ENCODE measurements at regions not wholly inside any gene's neighbourhood (a gene's known extent, or its start where the extent isn't known, plus 50 kb on each side); places are given as distances from the start of the nearest gene placed in this dataset.

- TF ChIP-seq MYC (IDR thresholded peaks at IDR 0.05; ENCODE audit: low read depth, low read length) (no peak), POLR2A (IDR thresholded peaks at IDR 0.05; ENCODE audit: extremely low read depth, insufficient read length) (no peak), CTCF (IDR thresholded peaks at IDR 0.05; ENCODE audit: low read depth, low read length) (no peak), MAX (IDR thresholded peaks at IDR 0.05; ENCODE audit: low read depth, low read length) (no peak)
- H3K4me3 ChIP-seq (ENCODE audit: low read depth, low read length), result no peak overlapping the region
- DNase-seq (ENCODE audit: low read depth), result no peak
Measured at GRCh38 chr2:200725596-200725995, 86.1 kb upstream of the BZW1 start.

- DNase-seq (ENCODE audit: low read depth), result peak; percentile 28
- no peak overlapping the region for H3K4me3 ChIP-seq (ENCODE audit: low read depth, low read length)
- TF ChIP-seq MYC (IDR thresholded peaks at IDR 0.05; ENCODE audit: low read depth, low read length) (no peak), POLR2A (IDR thresholded peaks at IDR 0.05; ENCODE audit: extremely low read depth, insufficient read length) (no peak), MAX (IDR thresholded peaks at IDR 0.05; ENCODE audit: low read depth, low read length) (no peak), CTCF (IDR thresholded peaks at IDR 0.05; ENCODE audit: low read depth, low read length) (no peak)
Measured at GRCh38 chr2:200728630-200729029, 83.1 kb upstream of the BZW1 start.

GRCh38 chr2:200730302-200730701 is 81.4 kb upstream of the BZW1 start:
- DNase-seq (ENCODE audit: low read depth), result no peak
- no peak for TF ChIP-seq MAX (IDR thresholded peaks at IDR 0.05; ENCODE audit: low read depth, low read length)
- TF ChIP-seq MYC (IDR thresholded peaks at IDR 0.05; ENCODE audit: low read depth, low read length), result no peak
- TF ChIP-seq CTCF (IDR thresholded peaks at IDR 0.05; ENCODE audit: low read depth, low read length), result no peak
- TF ChIP-seq POLR2A (IDR thresholded peaks at IDR 0.05; ENCODE audit: extremely low read depth, insufficient read length), result no peak

GRCh38 chr2:200730960-200731359 is 80.8 kb upstream of the BZW1 start:
- H3K4me3 ChIP-seq (ENCODE audit: low read depth, low read length), result no peak overlapping the region
- no peak for TF ChIP-seq MYC (IDR thresholded peaks at IDR 0.05; ENCODE audit: low read depth, low read length)
- TF ChIP-seq CTCF (IDR thresholded peaks at IDR 0.05; ENCODE audit: low read depth, low read length), result no peak
- TF ChIP-seq POLR2A (IDR thresholded peaks at IDR 0.05; ENCODE audit: extremely low read depth, insufficient read length), result no peak
- no peak for TF ChIP-seq MAX (IDR thresholded peaks at IDR 0.05; ENCODE audit: low read depth, low read length)
- DNase-seq (ENCODE audit: low read depth), result no peak

More at GRCh38 chr2:200730302-200730701, 81.4 kb upstream of the BZW1 start:
- no peak overlapping the region for H3K4me3 ChIP-seq (ENCODE audit: low read depth, low read length)

- TF ChIP-seq MAX (IDR thresholded peaks at IDR 0.05; ENCODE audit: low read depth, low read length) (no peak), MYC (IDR thresholded peaks at IDR 0.05; ENCODE audit: low read depth, low read length) (no peak), POLR2A (IDR thresholded peaks at IDR 0.05; ENCODE audit: extremely low read depth, insufficient read length) (no peak), CTCF (IDR thresholded peaks at IDR 0.05; ENCODE audit: low read depth, low read length) (no peak)
- DNase-seq (ENCODE audit: low read depth), result no peak
- no peak overlapping the region for H3K4me3 ChIP-seq (ENCODE audit: low read depth, low read length)
Measured at GRCh38 chr2:200732866-200733265, 78.8 kb upstream of the BZW1 start.

Measured in NB4 (cell line).